Epithelial cell of proximal tubule (primary cell): ENCODE measurements at regions not wholly inside any gene's neighbourhood (a gene's known extent, or its start where the extent isn't known, plus 50 kb on each side); places are given as distances from the start of the nearest gene placed in this dataset.

Experiments used
- DNase-seq: peaks from one replicate; pipeline ENCODE4 v3.0.0-alpha.2; 2011; ENCODE audit warnings: low read depth
- H3K4me3 ChIP-seq: 2 replicates; pipeline ENCODE4 v1.5.1; 2011; ENCODE audit warnings: low read depth, mild to moderate bottlenecking, low read length
- CTCF ChIP-seq: conservative IDR thresholded peaks from 2 replicates; pipeline ENCODE4 v1.5.1; 2012; ENCODE audit warnings: low read depth, mild to moderate bottlenecking, low read length

GRCh38 chr2:204078003-204078698 lies 141.6 kb downstream of the ICOS start:
- TF ChIP-seq CTCF = no peak
- H3K4me3 ChIP-seq = no peak overlapping the region
- DNase-seq = no peak

- DNase-seq = no peak
- no peak overlapping the region for H3K4me3 ChIP-seq
- no peak for TF ChIP-seq CTCF
Measured at GRCh38 chr2:204081487-204082425, 145.2 kb downstream of the ICOS start.

GRCh38 chr2:204086167-204086566 lies 149.6 kb downstream of the ICOS start:
- no peak for DNase-seq
- H3K4me3 ChIP-seq = no peak overlapping the region
- no peak for TF ChIP-seq CTCF

GRCh38 chr2:204089105-204089504 lies 152.5 kb downstream of the ICOS start:
- no peak for TF ChIP-seq CTCF
- H3K4me3 ChIP-seq = no peak overlapping the region
- DNase-seq = no peak

- no peak overlapping the region for H3K4me3 ChIP-seq
- TF ChIP-seq CTCF = no peak
- DNase-seq = no peak
Measured at GRCh38 chr2:204089574-204089973, 153.0 kb downstream of the ICOS start.

- TF ChIP-seq CTCF = no peak
- no peak overlapping the region for H3K4me3 ChIP-seq
- DNase-seq = no peak
Measured at GRCh38 chr2:204090021-204090420, 153.5 kb downstream of the ICOS start.
